ENCODE measurements at regions not wholly inside any gene's neighbourhood (a gene's known extent, or its start where the extent isn't known, plus 50 kb on each side); places are given as distances from the start of the nearest gene placed in this dataset.

DNA sequence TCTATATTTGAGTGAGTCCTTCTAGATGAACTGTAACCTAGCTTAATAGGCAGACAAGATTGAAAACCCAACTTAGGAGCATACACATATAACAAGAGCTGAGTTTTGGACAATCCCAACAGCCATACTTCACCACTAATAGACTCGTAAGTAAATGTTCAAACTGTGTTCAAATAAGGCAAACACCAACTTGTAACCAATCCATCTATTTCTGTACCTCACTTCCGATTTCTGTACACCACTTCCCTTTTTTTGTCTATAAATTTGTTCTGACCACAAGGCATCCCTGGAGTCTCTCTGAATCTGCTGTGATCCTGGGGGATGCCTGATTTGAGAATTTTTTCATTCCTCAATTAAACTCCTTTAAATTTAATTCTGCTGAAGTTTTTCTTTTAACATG is 1149.1 kb upstream of the NRXN1 start:
- no peak for DNase-seq (ENCODE audit: low read depth in 2 of 2)

DNA sequence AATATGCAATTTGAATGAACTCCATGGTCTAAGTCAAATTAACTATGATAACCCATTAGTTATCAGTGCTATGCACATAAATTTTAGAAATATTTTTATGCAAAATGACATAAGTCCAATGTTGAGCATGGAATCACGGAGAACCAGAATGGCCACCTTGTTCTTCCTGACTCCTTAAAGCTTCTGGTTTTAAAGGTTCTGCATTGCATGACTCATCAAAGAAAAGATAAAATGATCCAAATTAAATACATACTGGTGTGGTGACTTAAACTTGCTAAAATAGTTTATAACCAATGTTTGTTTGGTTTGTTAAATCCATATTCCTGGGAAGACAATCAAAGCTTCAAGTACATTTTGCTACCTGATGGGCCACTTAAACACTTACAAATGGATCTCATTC is 1146.9 kb upstream of the NRXN1 start:
- DNase-seq (ENCODE audit: low read depth in 2 of 2): no peak

DNA sequence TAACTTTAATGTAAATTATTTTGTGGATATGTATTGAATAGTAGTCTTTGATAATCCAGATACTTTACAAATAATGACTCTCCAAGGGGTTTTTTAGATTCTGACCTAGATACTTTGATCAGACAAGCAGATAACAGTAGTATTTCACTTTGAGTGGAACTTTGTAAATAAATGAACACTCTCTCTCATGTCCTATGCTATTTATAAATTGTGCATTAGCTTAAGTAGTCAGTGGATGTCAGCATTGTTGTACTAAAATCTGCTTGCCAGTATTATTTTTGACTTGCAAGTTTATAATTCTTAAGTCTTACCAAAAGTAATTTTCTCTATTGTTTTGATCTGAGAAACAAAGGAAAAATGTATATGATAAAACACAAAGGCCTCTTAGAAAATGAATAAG is 1113.1 kb upstream of the NRXN1 start:
- no peak for DNase-seq (ENCODE audit: low read depth in 2 of 2)

DNA sequence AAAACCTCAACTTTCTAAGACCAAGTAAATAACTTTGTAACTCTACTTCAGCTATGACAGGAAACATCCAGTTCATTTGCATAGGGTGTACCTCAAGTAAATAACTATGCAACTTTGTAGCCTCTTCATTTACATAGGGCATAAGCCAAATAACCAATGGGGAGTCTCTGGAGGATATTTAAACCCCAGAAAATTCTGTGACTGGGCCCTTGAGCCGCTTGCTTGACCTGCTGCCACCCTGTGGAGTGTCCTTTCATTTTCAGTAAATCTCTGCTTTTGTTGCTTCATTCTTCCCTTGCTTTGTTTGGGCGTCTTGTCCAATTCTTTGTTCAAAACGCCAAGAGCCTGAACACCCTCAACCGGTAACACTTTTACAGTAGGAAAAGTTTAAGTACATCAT is 1112.7 kb upstream of the NRXN1 start:
- no peak for DNase-seq (ENCODE audit: low read depth in 2 of 2)

DNA sequence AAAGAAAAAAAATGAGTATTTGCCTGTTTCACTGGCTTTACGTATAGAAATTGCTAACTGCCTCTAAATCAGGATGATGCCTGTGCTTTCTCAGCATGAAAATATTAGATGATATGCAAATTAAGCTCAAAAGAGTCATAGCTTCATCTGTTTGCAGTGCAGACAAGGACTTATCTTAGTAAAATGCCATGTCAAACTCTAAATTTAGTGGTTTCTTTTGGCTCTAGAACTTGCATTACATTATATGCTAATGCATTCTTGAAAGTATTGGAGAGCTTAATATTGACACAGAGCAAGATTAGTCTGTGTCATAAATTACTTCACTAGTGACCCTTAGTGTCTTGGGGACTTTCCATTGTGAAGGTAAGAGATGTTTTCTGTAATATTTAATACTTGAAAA is 1109.1 kb upstream of the NRXN1 start:
- DNase-seq (ENCODE audit: low read depth in 2 of 2): no peak

DNA sequence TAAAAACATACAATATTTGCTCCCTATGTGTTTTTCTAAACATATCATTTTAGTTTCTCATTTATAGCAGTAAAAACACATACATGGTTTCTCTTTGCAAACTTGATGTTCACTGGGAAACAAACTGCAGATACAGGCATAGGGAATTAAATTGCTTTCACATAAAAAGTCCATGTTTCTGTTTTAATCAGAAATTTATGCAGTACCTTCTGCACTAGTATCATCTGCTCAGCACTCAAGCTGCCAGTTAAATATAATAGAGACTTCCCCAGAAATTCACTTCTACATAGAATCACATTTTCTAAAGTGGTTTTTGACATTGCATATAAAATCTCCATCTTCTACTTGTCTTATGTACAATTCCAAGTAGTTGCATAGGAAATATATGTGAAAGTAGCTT is 1107.3 kb upstream of the NRXN1 start:
- DNase-seq (ENCODE audit: low read depth in 2 of 2): no peak

DNA sequence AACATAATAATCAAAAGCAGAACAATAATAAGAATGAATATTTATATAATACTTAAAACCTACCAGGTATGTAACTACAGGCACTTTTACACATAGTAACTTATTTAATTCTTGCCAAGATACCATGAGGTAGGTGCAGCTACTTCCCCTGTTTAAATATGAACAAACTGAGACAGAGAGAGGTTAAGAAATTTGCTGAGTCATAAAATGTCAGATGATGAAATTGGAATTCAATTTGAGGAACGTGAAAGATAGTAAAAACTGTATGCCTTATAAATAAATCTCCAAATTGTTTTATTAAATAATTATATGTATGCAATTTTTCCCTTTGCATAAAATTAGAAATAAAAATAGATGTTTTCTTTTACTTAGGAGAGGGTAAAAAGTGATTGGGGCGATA is 1103.3 kb upstream of the NRXN1 start:
- no peak for DNase-seq (ENCODE audit: low read depth in 2 of 2)

DNA sequence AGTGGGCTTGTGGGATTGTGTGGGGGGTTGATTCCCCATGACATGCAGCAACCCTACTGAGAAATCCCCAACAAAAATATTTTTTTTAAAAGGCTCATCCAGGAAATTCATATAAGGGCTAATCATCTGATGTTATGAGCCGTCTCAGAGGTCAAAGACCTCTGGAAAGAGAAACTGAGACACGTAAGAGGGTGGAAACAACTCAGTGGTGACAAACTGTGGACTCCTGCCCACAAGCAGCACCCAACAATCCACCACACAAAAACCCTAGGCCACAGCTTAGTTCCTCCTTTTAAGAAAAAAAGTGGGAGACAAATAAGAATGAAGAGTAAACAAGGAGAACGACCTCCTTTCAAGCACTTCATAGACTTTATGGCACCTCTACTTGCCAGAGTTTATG is 1096.1 kb upstream of the NRXN1 start:
- DNase-seq (ENCODE audit: low read depth in 2 of 2): no peak

DNA sequence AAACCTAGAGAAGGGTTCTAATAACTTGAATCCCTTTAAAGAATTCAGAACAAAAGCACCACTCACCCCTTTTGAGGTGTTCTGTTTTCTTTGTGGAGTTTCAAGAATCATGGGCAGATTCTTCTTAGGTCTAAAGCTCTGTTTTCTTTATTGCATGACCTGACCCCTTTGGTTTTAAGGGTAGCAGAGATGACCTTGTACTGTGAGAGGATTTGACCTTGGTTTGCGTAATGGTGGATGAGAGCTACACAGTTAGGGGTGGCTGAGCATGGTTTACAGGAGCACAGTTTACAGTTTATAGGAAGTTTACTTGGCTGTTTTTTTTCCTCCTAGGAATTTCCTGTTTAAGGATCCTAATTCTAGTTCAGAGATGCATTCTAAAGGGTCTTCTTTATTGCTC is 1095.6 kb upstream of the NRXN1 start:
- no peak for DNase-seq (ENCODE audit: low read depth in 2 of 2)

DNA sequence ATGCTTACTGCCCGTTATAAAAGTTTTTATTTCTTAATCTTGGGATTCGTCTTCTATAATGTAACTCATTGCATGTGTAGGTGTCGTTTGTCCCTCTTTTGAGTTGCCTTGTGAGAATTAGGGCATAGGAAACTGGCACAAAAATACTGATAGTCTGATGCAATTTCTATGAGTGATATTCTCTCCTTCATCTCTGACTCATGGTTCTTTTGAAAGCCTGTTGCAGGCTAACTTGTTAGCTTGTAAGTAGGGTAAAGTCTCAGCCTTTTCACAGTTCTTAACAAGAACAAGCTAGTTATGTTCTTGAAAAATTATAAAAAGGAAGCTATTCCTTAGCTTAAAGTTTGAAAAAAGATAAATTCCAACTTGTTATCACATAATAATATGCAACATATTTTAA is 1085.4 kb upstream of the NRXN1 start:
- DNase-seq (ENCODE audit: low read depth in 2 of 2): peak; percentile 19 to 23

DNA sequence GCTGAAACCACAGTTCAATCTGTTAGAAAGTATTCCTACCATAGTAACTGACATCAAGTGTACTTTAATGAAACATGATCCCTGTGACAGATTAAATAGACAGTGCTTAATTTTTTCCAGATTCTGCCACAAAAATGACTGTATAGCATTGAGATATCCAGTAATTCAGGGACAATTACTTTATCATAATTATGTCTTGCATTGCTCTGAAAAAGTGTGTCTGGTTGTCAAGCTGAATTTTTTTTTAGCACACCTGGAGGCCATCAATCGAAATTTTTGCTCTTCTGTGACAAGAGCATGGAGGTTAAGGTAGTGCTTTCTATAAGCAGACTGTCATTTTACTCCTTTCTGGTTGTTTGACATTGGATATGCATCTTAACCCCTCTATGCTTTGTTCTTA is 1083.8 kb upstream of the NRXN1 start:
- peak in 1 of 2 experiments; percentile 19 for DNase-seq (ENCODE audit: low read depth in 2 of 2)

DNA sequence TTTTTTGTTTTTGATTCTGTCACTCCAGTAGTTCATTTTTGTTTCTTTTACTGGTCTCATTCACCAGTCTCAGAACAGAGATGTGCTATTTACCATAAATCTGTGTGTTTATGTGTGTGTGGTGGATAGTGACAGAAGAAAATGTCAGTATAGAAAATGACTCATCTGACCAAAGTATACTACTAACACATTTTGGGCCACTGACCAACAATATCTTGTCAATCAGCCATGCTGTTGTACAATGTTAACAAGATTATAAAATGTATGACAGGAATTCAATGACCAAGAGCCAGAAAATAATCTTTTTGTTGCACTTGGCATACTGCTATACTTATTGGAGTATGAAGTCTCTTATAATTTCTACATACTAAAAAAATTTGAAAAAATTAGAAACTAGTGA is 1081.4 kb upstream of the NRXN1 start:
- DNase-seq (ENCODE audit: low read depth in 2 of 2): peak; percentile 67 to 68

DNA sequence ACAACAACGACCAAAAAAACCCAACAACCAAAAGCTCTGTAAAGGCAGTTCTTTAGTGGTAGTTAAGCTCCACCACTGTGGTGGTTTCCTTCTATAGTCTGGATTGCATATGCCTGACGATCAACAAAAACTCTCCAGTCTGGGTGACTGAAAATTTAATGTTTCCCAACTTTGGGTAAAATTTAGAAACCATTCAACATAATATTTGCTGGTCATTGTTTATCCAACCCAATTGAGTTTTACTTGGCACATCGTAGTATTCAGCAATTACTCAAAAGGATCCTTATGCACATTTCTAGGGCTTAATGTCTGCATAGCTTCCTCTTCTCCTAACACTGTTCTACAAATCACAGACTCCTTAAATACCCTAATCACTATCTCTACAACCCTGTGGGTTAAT is 1080.2 kb upstream of the NRXN1 start:
- no peak for DNase-seq (ENCODE audit: low read depth in 2 of 2)

DNA sequence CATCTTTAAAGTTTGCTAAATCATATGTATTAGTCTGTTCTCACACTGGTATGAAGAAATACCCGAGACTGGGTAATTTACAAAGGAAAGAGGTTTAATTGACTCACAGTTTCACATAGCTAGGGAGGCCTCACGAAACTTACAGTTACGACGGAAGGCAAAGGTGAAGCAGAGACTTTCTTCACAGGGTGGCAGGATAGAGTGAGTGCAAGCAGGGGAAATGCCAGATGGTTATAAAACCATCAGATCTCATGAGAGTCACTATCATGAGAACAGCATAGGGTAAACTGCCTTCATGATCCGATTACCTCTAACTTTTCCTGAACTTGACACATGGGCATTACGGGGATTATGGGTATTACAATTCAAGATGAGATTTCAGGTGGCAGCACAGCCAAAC is 1075.2 kb upstream of the NRXN1 start:
- DNase-seq (ENCODE audit: low read depth in 2 of 2): no peak

DNA sequence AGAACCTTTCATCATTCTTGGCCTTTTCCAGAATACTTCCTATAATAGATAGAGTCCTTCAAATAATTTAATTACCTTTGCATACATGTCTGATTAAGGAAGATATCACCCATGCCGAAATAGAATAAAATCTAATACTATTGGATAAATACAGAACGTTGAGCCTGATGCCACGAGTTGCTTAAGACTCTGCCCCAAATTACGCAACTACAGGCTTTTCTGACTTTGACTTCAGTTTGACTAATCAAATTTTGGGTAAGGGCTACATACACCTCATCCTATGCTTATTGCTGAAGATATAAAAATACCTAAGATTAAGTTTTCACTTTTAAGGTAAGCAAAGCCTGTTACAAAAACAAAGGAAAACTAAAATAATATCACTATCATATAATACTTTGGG is 1065.1 kb upstream of the NRXN1 start:
- no peak for DNase-seq (ENCODE audit: low read depth in 2 of 2)

DNA sequence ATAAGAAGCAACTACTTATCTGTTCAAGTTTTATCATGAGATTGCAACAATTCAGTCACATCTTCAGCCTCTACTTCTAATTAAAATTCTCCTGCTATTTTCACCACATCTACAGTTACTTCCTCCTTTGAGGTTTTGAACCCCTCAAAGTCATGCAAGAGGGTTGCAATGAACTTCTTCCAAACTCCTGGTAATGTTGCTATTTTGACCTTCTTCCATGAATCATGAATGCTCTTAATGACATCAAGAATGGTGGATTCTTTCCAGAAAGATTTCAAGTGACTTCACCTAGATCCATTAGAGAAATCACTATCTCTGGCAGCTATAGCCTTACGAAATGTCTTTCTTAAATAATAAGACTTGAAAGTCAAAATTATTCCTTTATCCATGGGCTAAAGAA is 1052.8 kb upstream of the NRXN1 start:
- DNase-seq (ENCODE audit: low read depth in 2 of 2): peak; percentile 9 to 10

DNA sequence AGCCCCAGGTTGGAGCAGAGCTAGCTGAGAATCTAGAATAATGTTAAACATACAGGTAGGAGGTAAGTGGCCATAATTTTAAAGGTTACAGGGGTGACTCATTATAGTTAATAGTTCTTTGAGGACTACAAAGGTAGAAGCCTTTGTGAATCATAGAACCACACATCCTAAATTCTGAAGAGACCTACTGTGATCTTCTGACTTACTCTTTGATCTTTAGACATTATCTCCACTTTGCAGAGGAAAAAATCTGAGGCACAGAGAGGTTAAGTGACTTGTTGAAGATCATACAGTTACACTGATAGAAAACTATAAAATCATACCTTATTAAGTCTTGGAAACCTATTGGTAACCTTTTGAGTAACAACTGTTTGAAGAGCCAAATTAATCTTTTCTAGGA is 1051.3 kb upstream of the NRXN1 start:
- no peak for DNase-seq (ENCODE audit: low read depth in 2 of 2)

DNA sequence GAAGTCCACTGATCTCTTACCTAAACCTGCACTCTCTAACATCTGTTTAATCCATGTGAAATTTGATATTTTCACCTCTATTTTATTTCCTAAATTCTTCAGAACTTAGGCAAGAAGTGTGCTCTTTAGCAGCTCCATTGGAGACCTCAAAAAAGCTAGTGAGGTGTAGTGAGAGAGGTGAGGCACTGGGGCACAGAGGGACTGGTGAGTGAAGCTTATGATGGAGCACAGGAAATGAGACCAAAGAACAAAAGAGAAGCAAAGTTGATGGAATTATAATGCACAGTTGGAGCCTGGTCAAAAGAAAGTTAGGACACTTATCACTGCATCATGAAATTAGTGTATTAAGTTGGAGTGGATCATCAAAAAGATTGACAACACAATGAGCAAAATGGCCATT is 1050.7 kb upstream of the NRXN1 start:
- no peak for DNase-seq (ENCODE audit: low read depth in 2 of 2)

DNA sequence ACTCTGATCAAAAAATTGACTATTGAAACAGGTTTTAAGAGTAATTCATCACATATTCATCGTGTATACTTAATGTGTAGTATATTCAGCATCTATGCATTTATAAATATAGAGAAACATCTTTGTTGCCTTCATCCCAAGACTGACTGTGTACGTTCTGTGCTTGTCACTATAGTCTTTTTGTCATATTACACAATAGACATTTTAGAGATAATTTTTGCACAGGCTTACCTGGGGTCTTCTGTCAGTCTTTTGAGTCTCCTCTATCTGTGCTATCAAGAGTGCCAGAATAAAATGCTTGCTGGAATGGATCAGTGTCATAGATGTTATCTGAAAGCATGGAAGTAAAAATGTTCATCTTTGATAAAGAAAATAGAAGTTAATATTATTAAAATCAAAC is 1047.7 kb upstream of the NRXN1 start:
- DNase-seq (ENCODE audit: low read depth in 2 of 2): no peak

DNA sequence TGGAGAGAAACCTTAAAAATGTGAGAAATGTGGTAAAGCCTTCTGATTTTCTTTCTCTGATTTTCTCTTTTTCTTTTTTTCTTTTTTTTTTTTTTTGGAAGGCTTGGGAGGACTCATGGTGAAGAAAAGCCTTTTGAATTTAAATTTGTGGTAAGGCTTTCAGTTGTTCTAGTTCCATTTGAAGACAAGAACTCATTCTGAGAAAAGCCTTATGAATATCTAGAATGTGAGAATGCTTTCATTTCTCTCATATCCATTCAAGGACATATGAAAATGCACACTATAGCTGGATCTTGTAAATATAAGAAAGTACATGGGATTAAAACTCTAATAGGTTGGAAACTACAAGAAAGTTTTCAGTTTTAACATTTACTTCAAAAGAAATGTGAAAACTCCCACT is 1045.2 kb upstream of the NRXN1 start:
- no peak for DNase-seq (ENCODE audit: low read depth in 2 of 2)

DNA sequence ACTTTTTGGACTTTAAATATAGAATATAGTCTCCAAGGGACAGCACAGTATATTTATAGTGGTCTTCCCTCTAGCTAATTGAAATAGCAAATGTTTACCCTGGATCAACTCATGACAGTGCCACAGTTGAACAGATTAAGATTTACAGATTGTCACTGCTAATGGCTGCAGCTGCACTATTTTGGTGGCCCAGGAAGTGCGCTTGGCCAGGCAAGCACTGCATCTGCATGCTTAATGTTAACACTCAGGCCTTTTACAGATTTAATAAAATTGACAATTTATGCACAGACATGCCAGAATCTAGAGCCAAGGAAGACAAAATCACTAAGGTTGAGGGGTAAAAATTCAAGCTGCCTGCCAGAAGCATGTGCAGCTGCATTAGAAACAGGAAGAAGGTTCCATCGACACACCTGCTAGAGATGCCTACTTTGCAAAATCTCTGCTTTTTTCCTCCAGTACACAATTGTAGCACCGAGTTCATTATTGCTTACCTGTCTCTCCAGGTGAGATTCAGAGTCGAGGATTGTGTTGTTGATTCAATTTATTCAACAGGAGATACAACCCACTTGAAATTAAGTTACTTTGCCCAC is 1042.3 kb upstream of the NRXN1 start:
- no peak for DNase-seq (ENCODE audit: low read depth in 2 of 2)

DNA sequence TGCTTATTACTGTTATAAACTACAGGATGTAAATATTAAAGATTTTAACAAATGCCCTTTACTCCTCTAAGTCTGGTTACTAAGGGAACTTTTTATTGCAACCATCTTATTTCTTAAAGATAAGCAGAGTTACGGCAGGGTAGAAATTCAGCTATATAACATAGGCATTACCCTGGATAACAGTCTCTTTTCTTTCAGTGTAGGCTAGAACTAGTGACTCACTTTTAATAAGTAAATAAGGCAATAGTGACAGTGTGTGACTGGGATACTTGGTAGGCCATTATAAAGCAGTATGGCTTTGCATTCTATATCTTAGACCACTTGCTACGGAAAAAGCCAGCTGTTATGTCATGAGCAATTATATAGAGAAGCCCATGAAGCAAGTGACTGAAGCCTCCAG is 1041.0 kb upstream of the NRXN1 start:
- DNase-seq (ENCODE audit: low read depth in 2 of 2): no peak

DNA sequence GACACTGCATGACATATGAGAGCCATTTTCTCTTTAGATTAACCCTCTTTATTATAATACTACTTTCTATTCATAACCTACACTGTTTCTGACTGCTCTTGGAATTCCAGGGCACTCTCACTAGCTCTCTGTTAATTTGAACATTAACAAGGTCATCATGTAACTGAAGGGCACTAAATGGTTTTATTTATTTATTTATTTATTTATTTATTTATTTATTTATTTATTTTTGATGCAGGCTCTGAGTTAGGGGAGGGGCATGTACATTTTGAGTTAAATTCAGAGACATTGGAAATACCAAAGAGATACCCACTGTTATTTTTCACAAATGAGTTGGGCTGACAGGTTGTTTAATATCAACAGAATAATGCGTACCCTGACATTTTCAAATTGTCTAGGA is 1038.7 kb upstream of the NRXN1 start:
- no peak for DNase-seq (ENCODE audit: low read depth in 2 of 2)

DNA sequence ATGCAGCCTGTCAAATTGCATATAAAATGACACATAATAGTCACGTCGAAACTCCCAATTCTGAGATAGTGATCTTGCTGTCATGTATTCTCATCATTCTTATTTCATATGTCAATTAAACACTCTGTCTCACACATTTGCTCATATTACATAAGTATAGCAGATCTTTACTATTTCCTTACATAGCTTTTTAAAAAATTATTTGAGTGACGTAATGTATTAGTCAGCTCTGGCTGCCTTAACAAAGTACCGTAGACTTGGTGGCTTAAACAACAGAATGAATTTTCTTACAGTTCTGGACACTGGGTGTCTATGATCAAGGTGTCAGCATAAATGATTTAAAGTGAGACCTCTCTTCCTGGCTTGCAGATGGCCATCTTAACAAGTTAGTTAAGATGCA is 1032.3 kb upstream of the NRXN1 start:
- DNase-seq (ENCODE audit: low read depth in 2 of 2): no peak

DNA sequence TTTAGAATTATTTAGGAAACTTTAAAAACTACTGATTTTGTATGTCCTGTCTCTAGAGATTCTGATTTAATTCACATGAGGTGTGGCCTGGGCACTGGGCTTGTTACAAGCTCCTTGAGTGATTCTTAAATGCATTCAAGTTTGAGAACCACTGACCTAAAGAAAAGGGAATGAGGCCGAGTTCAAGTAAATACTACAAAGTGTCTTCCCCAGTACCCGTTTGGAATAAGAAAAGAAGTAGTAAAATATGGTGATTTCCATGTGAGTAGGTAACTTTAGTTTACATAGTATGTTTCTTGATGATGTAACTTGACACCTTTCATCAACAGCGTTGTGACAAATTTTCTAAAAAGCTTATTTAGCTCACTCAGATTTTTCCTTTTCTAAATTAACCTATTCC is 1022.9 kb upstream of the NRXN1 start:
- DNase-seq (ENCODE audit: low read depth in 2 of 2): no peak

Data from fibroblast of skin of left biceps (primary cell).